IMR-90 (cell line): ENCODE measurements at regions not wholly inside any gene's neighbourhood (a gene's known extent, or its start where the extent isn't known, plus 50 kb on each side); places are given as distances from the start of the nearest gene placed in this dataset.

ENCODE experiments used
- ATAC-seq: fragments of 200-7000 bp; cut with Tn5 transposase; 2 replicates; pipeline ENCODE4 v1.9.1; 2020; ENCODE audit warnings: low read depth, mild to moderate bottlenecking, moderate library complexity
- BruUV-seq: library from RNA; stranded (reverse); fragments of 400-500 nt; replicated peaks from 2 replicates; lab custom pipeline; 2021; lab: Mats Ljungman, UMichigan
- CTCF ChIA-PET: fragments of 300-600 bp; formaldehyde crosslinking; extraction: SDS; loops from one replicate; lab custom pipeline; 2021; ENCODE audit warnings: antibody characterized with exemption; lab: Yijun Ruan, JAX
- POLR2A ChIA-PET: fragments of 300-600 bp; sonication (Branson Sonifier 250); formaldehyde crosslinking; loops from one replicate; lab custom pipeline; 2022; ENCODE audit warnings: antibody characterized with exemption; ENCODE audit not compliant: unreplicated experiment; lab: Charles Lee
- DNase-seq: peaks from one replicate; pipeline ENCODE4 v3.0.0; 2013
- H2AFZ ChIP-seq: replicated peaks from 2 replicates; pipeline ENCODE3; 2013; ENCODE audit warnings: low read length, mild to moderate bottlenecking; ENCODE audit not compliant: poor library complexity
- H2AK5ac ChIP-seq: 2 replicates; pipeline ENCODE4 v1.6.1; 2013; ENCODE audit warnings: low read depth, low read length, inconsistent platforms
- H2AK9ac ChIP-seq: replicated peaks from 2 replicates; pipeline ENCODE3; 2013; ENCODE audit warnings: mild to moderate bottlenecking, low read depth, low read length, moderate library complexity; ENCODE audit not compliant: poor library complexity
- H2BK120ac ChIP-seq: 2 replicates; pipeline ENCODE4 v1.6.1; 2013; ENCODE audit warnings: low read depth, low read length, inconsistent platforms
- H2BK15ac ChIP-seq: 3 replicates; pipeline ENCODE4 v1.6.1; 2013; ENCODE audit warnings: low read depth, low read length, inconsistent platforms
- H2BK20ac ChIP-seq: 2 replicates; pipeline ENCODE4 v1.6.1; 2013; ENCODE audit warnings: low read depth, mild to moderate bottlenecking, inconsistent platforms, low read length, moderate library complexity
- H2BK5ac ChIP-seq: 2 replicates; pipeline ENCODE4 v1.6.1; 2013; ENCODE audit warnings: mild to moderate bottlenecking, low read depth, low read length, inconsistent platforms; ENCODE audit not compliant: poor library complexity, severe bottlenecking
- H3K14ac ChIP-seq: replicated peaks from 2 replicates; pipeline ENCODE4 v1.6.1; 2013; ENCODE audit warnings: low read depth, low read length, inconsistent platforms
- H3K18ac ChIP-seq: 2 replicates; pipeline ENCODE4 v1.6.1; 2013; ENCODE audit warnings: low read depth, low read length, control low read depth
- H3K23ac ChIP-seq: 2 replicates; pipeline ENCODE4 v1.6.1; 2013; ENCODE audit warnings: low read depth, low read length, inconsistent platforms
- H3K27ac ChIP-seq: 2 replicates; pipeline ENCODE4 v1.5.1; 2013; ENCODE audit warnings: mild to moderate bottlenecking, control low read depth, low read length; ENCODE audit not compliant: insufficient read depth
- H3K27me3 ChIP-seq: 2 replicates; pipeline ENCODE4 v1.6.1; 2013; ENCODE audit warnings: low read length; ENCODE audit not compliant: control insufficient read depth, insufficient read depth
- H3K36me3 ChIP-seq: 2 replicates; pipeline ENCODE4 v1.6.1; 2013; ENCODE audit warnings: low read length, mixed read lengths; ENCODE audit not compliant: control insufficient read depth, insufficient read depth
- H3K4ac ChIP-seq: 2 replicates; pipeline ENCODE4 v1.6.1; 2013; ENCODE audit warnings: low read depth, low read length, inconsistent platforms
- H3K4me1 ChIP-seq: 2 replicates; pipeline ENCODE4 v1.6.1; 2013; ENCODE audit warnings: low read length, mixed read lengths; ENCODE audit not compliant: control insufficient read depth, insufficient read depth
- H3K4me2 ChIP-seq: 2 replicates; pipeline ENCODE4 v1.6.1; 2013; ENCODE audit warnings: low read depth, mild to moderate bottlenecking, control low read depth, low read length, moderate library complexity
- H3K4me3 ChIP-seq: 2 replicates; pipeline ENCODE4 v1.5.1; 2013; ENCODE audit warnings: low read depth, mild to moderate bottlenecking, control low read depth, low read length, moderate library complexity; ENCODE audit not compliant: insufficient read depth
- H3K56ac ChIP-seq: 2 replicates; pipeline ENCODE4 v1.6.1; 2013; ENCODE audit warnings: low read length, inconsistent platforms; ENCODE audit not compliant: insufficient read depth; ENCODE audit errors: extremely low read depth
- H3K79me1 ChIP-seq, 2 experiments: 2 replicates each; pipeline ENCODE4 v1.6.1; 2013; ENCODE audit warnings: low read length in 2 of 2, inconsistent platforms in 1 of 2, low read depth in 1 of 2
- H3K9ac ChIP-seq: 2 replicates; pipeline ENCODE4 v1.6.1; 2013; ENCODE audit warnings: low read depth, low read length, control low read depth
- H3K9me1 ChIP-seq: 2 replicates; pipeline ENCODE4 v1.6.1; 2013; ENCODE audit warnings: low read length, inconsistent platforms; ENCODE audit not compliant: insufficient read depth
- H3K9me3 ChIP-seq: 2 replicates; pipeline ENCODE4 v1.6.1; 2013; ENCODE audit warnings: low read length; ENCODE audit not compliant: control insufficient read depth, insufficient read depth
- H4K20me1 ChIP-seq: 2 replicates; pipeline ENCODE4 v1.6.1; 2013; ENCODE audit warnings: low read length, inconsistent platforms; ENCODE audit not compliant: insufficient read depth
- H4K5ac ChIP-seq: 2 replicates; pipeline ENCODE4 v1.6.1; 2013; ENCODE audit warnings: mild to moderate bottlenecking, low read depth, low read length, control low read depth
- H4K8ac ChIP-seq, 2 experiments: 2 replicates each; pipeline ENCODE4 v1.6.1; 2013; ENCODE audit warnings: low read depth in 2 of 2, low read length in 2 of 2, control low read depth in 1 of 2, inconsistent platforms in 1 of 2
- H4K91ac ChIP-seq: 2 replicates; pipeline ENCODE4 v1.6.1; 2013; ENCODE audit warnings: low read depth, low read length, inconsistent platforms; ENCODE audit not compliant: insufficient read depth
- BHLHE40 ChIP-seq: fragments of 150-350 bp; IDR thresholded peaks from 2 replicates; pipeline ENCODE4 v1.6.1; 2016; ENCODE audit warnings: mild to moderate bottlenecking, low read depth, low read length
- CEBPB ChIP-seq: IDR thresholded peaks from 2 replicates; pipeline ENCODE4 v1.6.1; 2012; ENCODE audit warnings: low read depth, low read length, improper control_type of control experiment
- CHD1 ChIP-seq: IDR thresholded peaks from 2 replicates; pipeline ENCODE4 v1.6.1; 2012; ENCODE audit warnings: low read depth, low read length, improper control_type of control experiment
- FOS ChIP-seq: fragments of 150-350 bp; IDR thresholded peaks from 2 replicates; pipeline ENCODE4 v1.6.1; 2016; ENCODE audit warnings: low read depth, low read length
- MAFK ChIP-seq: IDR thresholded peaks from 2 replicates; pipeline ENCODE4 v1.6.1; 2012; ENCODE audit warnings: low read depth, low read length, improper control_type of control experiment
- MAZ ChIP-seq: IDR thresholded peaks from 2 replicates; pipeline ENCODE4 v1.6.1; 2012; ENCODE audit warnings: low read depth, mild to moderate bottlenecking, low read length, improper control_type of control experiment, moderate library complexity, borderline replicate concordance
- MXI1 ChIP-seq: IDR thresholded peaks from 2 replicates; pipeline ENCODE4 v1.6.1; 2012; ENCODE audit warnings: low read depth, mild to moderate bottlenecking, low read length, moderate library complexity, borderline replicate concordance
- NFE2L2 ChIP-seq: fragments of 150-350 bp; IDR thresholded peaks from 2 replicates; pipeline ENCODE4 v1.6.1; 2016; ENCODE audit warnings: low read depth, mild to moderate bottlenecking, low read length
- POLR2A ChIP-seq: IDR thresholded peaks from 2 replicates; pipeline ENCODE4 v1.6.1; 2012; ENCODE audit warnings: mild to moderate bottlenecking, low read depth, low read length
- RAD21 ChIP-seq: IDR thresholded peaks from 2 replicates; pipeline ENCODE4 v1.6.1; 2012; ENCODE audit warnings: low read length, improper control_type of control experiment
- RFX5 ChIP-seq: IDR thresholded peaks from 2 replicates; pipeline ENCODE4 v1.8.0; 2012; ENCODE audit warnings: low read depth, mild to moderate bottlenecking, low read length, moderate library complexity
- SMC3 ChIP-seq: fragments of 150-350 bp; IDR thresholded peaks from 2 replicates; pipeline ENCODE4 v1.6.1; 2016; ENCODE audit warnings: low read depth, mild to moderate bottlenecking, antibody characterized with exemption, low read length, moderate library complexity
- WGBS, 2 experiments: methylation state at CpG; one replicate each; pipeline versions ENCODE4 v1.1.5 to v1.1.7; 2013; ENCODE audit warnings: missing lambda C conversion rate in 2 of 2; ENCODE audit not compliant: insufficient read length in 1 of 2; ENCODE audit errors: extremely low coverage in 2 of 2; 5-methylcytosine and 5-hydroxymethylcytosine counted together
- dilution Hi-C: fragments of 300-500 bp; cut with HindIII; formaldehyde crosslinking; loops from one replicate; pipeline ENCODE4 v1.14.3; 2018; ENCODE audit warnings: low sequenced_read_pairs; ENCODE audit not compliant: unreplicated experiment
- in situ Hi-C: fragments of 300-500 bp; cut with MboI; formaldehyde crosslinking; loops from 3 replicates; pipeline ENCODE4 v1.14.3; 2019; ENCODE audit warnings: low sequenced_read_pairs, inconsistent platforms, mixed read lengths
- intact Hi-C: fragments of 100-400 bp; cut with micrococcal nuclease; formaldehyde crosslinking; loops from 2 replicates; pipeline ENCODE4 v1.10.0; 2022
- TF ChIP-seq, protein P1 (sequence below): fragments of 150-350 bp; IDR thresholded peaks from 2 replicates; pipeline ENCODE4 v1.6.1; 2017; ENCODE audit warnings: mild to moderate bottlenecking, antibody characterized with exemption, low read length, low read depth
- TF ChIP-seq, protein P2 (sequence below): conservative IDR thresholded peaks from 2 replicates; pipeline ENCODE4 v1.5.1; 2012; ENCODE audit warnings: mild to moderate bottlenecking, low read depth, low read length, improper control_type of control experiment
- TF ChIP-seq, protein P3 (sequence below): fragments of 150-350 bp; IDR thresholded peaks from 2 replicates; pipeline ENCODE4 v1.6.1; 2016; ENCODE audit warnings: low read depth, mild to moderate bottlenecking, low read length, moderate library complexity, borderline replicate concordance

DNA sequence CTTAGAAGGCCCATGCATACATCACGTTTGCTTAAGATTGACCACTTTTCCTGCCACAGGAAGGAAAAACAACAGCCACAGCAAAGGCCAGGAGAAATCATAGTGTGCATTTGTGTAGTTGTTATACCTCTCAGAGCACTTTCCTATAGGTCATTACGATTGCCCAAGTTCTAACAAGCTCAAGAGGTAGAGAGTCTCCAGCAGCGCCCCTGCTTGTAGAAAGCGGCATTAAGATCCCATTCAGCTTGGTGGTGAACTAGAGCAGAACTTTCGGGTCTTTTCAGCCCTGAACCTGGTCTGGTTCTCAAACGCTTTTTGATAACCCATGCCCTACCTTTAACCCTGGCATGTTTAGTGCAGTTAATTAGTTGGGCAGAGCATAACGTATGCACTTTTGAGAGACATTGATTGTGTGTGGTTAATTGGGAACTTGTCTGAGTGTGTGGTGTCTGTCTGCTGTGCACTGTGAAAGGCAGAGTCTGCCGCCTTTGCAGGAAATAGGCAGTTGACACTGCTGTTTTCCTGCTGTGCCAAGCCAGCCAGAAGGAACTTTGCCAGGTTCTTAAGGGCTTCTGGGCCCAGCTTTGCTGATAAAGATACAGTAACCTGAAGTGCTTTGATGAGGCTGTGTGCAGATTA, 109.9 kb upstream of the CLMP start:
- Histone ChIP-seq H2BK5ac (no peak overlapping the region), H4K8ac (no peak overlapping the region), H3K4me1 (peaks cover 6% of the 10 kb centered on the region; the same call in 1 of the 2 replicates), H3K18ac (no peak overlapping the region), H3K4ac (no peak overlapping the region), H3K23ac (no peak overlapping the region), H3K9ac (no peak overlapping the region), H4K91ac (no peak overlapping the region), H3K36me3 (no peaks in the 10 kb centered on the region), H3K9me3 (no peaks in the 10 kb centered on the region), H4K5ac (no peak overlapping the region), H3K27ac (no peak overlapping the region), H3K14ac (no peak overlapping the region), H2BK20ac (no peak overlapping the region), H2AK9ac (no peak overlapping the region), H2AK5ac (no peak overlapping the region), H3K27me3 (peaks cover 6% of the 10 kb centered on the region), H2AFZ (no peak overlapping the region), H3K9me1 (no peaks in the 10 kb centered on the region), H4K20me1 (no peaks in the 10 kb centered on the region), H2BK15ac (no peak overlapping the region), H3K4me2 (no peak overlapping the region), H2BK120ac (no peak overlapping the region), H3K4me3 (no peak overlapping the region), H3K56ac (no peak overlapping the region), H3K79me1 (no peaks in the 10 kb centered on the region)
- intact Hi-C loops (loop anchor here (10.0 kb wide), 1 partner anchor 270 kb away; no protein-coding TSS in a partner anchor), dilution Hi-C loops (no loop called here), in situ Hi-C loops (loop anchor here (5.0 kb wide), 1 partner anchor 172 kb away; no protein-coding TSS in a partner anchor)
- no peak for TF ChIP-seq CHD1
- TF ChIP-seq NFE2L2 = no peak
- TF ChIP-seq RAD21 = no peak
- TF ChIP-seq BHLHE40 = no peak
- no peak for TF ChIP-seq CEBPB
- TF ChIP-seq FOS = no peak
- TF ChIP-seq, protein P1, sequence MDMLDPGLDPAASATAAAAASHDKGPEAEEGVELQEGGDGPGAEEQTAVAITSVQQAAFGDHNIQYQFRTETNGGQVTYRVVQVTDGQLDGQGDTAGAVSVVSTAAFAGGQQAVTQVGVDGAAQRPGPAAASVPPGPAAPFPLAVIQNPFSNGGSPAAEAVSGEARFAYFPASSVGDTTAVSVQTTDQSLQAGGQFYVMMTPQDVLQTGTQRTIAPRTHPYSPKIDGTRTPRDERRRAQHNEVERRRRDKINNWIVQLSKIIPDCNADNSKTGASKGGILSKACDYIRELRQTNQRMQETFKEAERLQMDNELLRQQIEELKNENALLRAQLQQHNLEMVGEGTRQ = no peak
- no peak for TF ChIP-seq MAZ
- TF ChIP-seq, protein P2, sequence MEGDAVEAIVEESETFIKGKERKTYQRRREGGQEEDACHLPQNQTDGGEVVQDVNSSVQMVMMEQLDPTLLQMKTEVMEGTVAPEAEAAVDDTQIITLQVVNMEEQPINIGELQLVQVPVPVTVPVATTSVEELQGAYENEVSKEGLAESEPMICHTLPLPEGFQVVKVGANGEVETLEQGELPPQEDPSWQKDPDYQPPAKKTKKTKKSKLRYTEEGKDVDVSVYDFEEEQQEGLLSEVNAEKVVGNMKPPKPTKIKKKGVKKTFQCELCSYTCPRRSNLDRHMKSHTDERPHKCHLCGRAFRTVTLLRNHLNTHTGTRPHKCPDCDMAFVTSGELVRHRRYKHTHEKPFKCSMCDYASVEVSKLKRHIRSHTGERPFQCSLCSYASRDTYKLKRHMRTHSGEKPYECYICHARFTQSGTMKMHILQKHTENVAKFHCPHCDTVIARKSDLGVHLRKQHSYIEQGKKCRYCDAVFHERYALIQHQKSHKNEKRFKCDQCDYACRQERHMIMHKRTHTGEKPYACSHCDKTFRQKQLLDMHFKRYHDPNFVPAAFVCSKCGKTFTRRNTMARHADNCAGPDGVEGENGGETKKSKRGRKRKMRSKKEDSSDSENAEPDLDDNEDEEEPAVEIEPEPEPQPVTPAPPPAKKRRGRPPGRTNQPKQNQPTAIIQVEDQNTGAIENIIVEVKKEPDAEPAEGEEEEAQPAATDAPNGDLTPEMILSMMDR = no peak
- TF ChIP-seq RFX5 = no peak
- no peak for TF ChIP-seq POLR2A
- TF ChIP-seq MAFK = no peak
- no peak for TF ChIP-seq SMC3
- TF ChIP-seq, protein P3, sequence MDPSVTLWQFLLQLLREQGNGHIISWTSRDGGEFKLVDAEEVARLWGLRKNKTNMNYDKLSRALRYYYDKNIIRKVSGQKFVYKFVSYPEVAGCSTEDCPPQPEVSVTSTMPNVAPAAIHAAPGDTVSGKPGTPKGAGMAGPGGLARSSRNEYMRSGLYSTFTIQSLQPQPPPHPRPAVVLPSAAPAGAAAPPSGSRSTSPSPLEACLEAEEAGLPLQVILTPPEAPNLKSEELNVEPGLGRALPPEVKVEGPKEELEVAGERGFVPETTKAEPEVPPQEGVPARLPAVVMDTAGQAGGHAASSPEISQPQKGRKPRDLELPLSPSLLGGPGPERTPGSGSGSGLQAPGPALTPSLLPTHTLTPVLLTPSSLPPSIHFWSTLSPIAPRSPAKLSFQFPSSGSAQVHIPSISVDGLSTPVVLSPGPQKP = no peak
- TF ChIP-seq MXI1 = no peak
- ChIA-PET POLR2A (no interaction called here), CTCF (no interaction called here)
- WGBS, 2 experiments = 66% methylated on average over 3 of the region's 8 CpGs; no CpG with 5 or more reads in 1 of the 2 experiments
- ATAC-seq (no peak), DNase-seq (no peak)
- no TSS peak for BruUV-seq
